ENCODE measurements at regions not wholly inside any gene's neighbourhood (a gene's known extent, or its start where the extent isn't known, plus 50 kb on each side); places are given as distances from the start of the nearest gene placed in this dataset.
"Not testable (repeated sequence)": the region's sequence is repeated elsewhere in the genome, so short reads cannot be mapped to it uniquely, and the experiment has no call there.

DNA sequence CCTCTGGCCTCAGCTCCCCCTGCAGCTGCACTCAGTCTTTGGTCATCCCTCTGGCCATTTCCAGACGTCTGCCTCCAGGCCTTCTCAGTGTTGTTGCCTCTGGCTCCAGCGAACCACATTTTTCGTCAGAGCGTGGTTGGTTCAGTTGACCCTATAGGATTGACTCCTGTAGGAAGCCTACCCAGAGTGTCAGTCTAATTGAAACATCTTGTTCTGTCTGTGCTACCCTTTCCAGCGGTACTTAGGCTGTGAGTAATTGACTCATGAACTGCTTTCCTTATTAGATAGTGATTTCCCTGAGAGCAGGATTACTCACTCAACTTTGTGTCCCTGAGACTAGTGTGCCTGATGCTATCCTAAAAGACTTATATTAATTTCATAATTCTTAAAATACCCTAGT is 373.2 kb downstream of the ATP23 start:
- no peak for DNase-seq

DNA sequence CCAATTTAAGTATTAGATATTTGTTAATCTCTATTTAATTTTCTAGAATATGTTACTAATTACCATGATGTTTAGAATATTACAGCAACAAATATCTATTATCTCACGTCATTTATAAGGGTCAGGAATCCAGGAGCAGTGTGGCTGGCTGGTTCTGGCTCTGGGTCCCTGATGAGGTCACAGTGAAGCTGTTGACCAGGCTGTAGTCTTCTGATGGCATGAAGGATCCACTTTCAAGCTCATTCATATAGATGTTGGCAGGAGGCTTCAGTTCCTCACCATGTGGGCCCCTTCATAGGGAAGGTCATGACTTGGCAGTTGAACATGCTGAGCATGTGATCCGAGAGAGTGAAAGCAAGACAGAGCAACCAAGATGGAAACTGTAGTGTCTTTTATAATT is 375.6 kb downstream of the ATP23 start:
- DNase-seq: no peak

DNA sequence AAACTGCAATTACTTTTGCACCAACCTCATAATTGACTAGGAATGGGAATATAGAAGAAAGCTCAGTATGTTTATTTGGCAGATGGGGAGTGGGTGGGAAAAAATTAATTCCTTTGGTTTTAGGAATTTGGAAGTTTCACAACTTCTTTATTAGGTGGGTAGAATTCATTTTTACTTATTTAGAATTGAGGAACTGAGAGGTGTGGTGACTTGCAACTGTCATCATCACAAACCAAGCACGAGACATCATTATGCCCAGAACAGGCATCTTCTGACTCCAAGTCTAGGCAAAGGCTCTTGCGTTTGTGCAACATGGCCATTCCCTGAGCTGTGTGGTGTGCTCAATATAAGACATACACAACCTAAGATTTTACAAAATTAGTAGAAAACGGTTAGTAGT is 380.0 kb downstream of the ATP23 start:
- DNase-seq: peak; percentile 3 to 35 (median 22)

DNA sequence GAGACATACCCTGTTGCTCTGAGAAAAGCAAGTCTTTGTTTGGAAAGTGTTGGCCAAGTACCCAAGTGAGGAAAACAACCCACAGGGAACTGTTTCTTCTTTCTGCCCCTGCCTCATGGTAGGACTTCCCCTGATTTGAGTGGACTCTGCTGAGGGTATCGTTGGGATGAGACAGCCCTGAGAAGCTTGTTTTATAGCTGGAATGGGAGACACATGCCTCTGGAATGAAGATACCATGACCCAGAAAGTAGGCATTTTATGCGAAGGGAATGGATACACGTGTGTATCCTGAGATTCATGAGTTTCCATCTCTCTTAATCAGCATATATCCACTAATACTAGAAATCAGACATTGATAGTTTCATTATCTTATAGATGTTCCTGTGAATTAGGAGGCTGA is 382.3 kb downstream of the ATP23 start:
- DNase-seq: no peak

DNA sequence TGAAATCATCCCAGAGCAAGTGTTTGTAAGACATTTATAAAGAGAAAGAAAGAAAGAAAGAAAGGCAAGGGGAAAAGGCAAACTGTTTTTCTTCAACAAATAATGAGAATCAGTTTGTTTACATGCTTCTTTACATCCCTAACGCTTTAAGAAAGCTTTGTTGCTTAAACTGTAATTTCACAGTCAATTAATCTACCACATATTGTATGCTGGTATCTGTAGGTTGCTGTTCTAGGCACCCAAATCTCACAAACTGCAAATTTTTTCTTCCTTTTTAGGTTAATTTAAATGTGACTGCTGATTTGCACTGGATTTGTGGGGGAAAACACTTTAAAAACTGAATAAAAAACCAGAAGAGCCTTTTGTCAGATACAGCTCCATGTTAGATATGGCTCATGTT is 384.2 kb downstream of the ATP23 start:
- DNase-seq: no peak

DNA sequence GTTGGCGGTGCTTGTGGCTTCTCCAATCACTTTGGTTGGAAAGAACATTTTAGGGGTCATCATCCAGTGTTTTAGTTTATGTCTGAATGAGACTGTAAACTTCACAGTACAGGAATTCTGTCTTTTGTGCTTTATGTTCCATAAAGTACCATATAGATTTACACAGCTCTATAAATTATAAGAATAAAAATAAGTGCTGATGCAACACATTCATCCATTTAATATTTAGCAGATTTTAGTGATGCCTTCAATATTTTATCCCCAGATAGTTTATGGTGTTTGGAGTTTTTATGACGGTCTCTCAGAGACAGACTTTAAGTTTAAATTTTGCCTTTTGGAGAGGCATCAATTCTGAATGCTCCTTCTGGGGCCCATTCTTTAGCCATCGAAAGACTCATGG is 385.2 kb downstream of the ATP23 start:
- DNase-seq: no peak

DNA sequence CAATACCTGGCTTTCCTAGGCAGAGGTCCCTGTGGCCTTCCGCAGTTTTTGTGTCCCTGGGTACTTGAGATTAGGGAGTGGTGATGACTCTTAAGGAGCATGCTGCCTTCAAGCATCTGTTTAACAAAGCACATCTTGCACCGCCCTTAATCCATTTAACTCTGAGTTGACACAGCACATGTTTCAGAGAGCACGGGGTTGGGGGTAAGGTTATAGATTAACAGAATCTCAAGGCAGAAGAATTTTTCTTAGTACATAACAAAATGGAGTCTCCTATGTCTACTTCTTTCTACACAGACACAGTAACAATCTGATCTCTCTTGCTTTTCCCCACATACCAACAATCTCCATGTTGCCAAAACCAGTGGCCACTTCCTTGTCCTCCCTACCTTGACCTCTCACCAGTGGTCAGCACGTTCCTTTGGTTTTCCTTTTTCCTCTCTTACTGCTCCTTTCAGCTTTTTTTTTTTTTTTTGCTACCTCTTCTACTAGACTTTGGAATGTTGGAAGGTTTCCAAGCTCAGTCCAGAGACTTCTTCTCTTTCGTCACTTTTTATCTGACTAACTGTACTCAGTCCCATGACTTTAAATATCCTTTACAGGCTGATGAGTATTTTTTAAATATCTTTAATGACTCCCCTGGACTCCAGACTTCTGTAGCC is 395.3 kb downstream of the ATP23 start:
- DNase-seq: not testable (repeated sequence)

DNA sequence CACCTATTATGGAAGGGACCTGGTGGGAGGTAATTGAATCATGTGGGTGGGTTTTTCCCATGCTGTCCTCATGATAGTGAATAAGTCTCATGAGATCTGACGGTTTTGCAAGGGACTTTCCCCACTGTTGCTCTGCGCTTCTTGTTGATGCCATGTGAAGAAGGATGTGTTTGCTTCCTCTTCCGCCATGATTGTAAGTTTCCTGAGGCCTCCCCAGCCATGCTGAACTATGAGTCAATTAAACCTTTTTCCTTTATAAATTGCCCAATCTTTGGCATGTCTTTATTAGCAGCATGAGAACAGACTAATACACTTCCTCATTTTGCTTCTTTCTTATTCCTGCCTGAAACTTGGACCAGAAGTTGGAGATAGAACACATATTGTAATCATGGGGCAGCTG is 396.2 kb downstream of the ATP23 start:
- DNase-seq: peak in 3 of 4 experiments; percentile 3 to 27 (median 6)

DNA sequence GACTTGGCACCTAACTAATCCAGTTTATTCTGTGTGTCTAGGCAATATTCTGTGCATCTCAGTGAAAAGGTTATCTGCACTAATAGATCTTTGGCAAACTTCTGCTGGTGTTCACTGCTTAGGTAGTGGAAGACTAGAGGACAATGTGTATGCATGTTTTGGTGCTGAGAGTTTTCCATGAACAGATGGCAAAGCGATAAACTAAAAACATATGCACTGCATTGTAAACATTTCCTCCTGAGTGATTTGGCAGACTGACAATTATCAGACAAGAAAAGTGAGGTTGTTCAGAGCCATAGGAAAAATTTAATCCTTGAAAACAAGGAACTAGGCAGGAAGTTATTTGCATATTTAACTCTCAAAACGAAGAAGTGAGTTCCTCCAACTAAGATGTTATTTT is 400.4 kb downstream of the ATP23 start:
- no peak for DNase-seq

DNA sequence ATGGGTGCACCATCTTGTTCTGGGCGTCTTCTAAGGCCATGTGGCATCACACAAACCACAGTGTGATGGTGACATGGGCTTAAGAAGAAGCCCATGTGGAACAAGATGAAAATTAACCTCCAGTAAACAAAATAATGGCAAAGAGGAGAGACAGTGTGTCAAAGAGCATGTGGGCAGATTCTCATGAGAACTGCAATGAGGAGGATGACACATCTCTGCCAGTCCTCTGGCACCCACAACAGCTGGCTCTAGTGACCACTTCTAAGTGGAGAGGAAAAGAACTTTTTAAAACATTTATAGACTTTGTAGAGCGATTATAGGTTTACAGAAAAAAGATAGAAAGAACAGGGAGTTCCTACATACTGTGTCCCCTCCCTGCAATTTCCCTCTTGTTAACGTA is 401.4 kb downstream of the ATP23 start:
- peak in 2 of 4 experiments; percentile 6 to 33 for DNase-seq

DNA sequence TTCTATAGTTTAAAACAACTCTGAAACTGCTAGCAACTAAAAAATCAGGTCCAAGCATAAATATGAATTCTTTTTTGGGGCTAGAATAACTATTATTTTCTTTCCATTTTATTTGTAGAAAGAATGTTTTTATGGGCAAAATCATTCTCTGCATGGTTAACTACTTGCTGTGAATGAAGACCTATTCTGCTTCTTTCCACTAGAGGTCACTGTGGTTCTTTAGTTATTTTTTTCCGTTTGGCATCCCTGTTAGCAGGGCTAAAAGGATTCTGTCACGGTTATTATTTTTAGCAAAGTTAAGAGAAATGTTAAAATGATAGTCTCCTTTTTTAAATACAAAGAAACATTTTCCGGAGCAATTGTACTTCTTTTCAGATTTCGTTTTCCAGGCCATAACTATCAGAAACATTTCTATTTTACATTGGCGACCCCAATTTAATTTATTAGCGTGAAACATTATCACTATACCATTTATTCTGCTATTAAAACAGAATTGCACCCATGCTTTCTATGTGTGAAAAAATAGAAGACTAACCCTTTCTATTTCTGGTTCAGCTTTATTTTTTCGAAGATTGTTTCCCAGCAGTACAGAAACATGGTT is 404.8 kb downstream of the ATP23 start:
- peak; percentile 4 to 63 (median 25) for DNase-seq

DNA sequence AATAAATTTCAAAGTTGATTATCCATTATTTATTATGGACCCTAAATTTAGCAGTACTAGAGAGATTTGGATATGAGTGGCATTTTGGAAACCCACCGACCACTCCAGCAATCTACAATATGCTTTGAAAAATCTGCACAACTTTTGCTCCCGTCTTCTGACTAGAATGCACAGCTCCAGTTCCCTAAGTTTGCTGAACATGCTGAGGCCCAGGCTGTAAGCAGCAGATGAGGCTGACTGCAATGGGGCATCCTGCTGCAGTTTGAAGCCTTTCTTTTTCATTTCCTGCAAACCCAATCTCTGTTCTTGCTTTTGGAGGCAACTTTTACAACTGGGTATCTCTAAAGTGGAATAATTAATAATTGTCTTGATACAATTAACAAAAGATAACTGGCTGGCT is 405.8 kb downstream of the ATP23 start:
- DNase-seq: no peak

DNA sequence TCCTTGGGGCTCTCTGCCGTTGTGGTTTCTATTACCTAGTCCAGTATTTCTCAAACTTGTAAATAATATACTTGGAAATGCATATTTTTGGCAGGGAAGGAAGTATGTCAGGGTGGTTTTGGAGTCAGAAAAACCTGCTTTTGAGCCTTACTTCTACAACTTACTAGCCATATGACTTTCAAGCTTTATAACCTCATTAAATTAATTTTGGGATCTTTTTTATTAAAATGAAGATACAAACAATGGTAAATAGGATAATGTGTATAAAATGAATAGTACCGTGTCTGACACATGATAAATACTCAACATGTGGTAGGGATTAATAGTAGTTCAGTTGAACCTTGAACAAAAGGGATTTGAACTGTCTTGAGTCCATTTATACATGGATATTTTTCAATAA is 406.3 kb downstream of the ATP23 start:
- no peak for DNase-seq

DNA sequence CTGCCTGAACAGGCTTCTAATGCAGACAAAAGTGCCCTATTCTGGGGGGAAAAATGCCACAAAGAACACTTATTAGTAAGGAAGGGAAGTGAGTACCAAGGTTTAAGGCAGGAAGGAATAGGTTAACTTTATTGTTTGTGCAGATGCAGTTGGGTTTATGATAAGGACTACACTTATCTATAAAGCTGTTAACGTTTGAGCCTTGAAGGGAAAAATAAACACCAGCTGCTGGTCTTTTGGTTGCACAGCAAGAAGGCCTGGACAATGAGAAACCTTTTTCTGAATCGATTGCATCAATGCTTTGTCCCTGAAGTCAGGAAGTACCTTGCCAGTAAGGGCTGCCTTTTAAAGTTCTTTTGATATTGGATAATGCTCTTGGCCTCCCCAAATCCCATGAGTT is 407.8 kb downstream of the ATP23 start:
- DNase-seq: no peak

DNA sequence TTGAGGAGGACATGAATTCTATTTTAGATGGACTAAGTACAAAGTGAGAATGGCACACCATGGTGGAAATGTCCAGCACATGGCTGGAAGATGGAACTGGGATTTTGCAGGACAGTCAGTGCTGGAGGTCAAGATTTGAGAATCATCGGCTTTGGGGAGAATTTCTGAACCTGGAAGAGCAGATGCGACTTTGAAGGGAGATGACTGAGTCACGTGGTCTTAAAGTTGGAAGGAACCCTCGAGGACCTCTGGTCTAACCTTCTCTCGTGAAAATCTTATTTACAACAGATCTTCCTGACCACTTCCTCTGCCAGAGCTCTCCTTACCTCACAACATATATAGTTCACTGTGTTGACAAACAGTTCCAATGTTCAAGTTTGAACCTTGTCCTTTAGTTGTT is 415.4 kb downstream of the ATP23 start:
- DNase-seq: no peak

DNA sequence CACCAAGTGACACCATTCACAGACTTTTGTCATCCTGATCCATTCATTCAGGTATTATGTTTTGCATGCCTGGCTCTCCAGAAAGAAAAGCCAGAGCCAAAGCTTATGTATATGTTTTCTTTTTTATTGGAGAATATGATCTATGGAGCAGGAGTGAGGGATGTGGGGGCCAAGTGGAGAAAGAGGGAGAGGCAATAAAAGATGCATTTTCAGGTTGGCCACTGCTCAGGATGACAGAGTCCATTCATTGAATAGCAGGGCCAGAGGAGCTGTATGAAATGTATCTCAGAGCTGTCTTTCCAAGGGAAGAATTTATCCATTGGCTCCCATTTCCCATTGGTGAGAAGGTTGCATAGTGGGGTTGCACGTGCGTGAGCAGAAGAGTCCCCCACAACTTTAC is 416.1 kb downstream of the ATP23 start:
- DNase-seq: no peak

DNA sequence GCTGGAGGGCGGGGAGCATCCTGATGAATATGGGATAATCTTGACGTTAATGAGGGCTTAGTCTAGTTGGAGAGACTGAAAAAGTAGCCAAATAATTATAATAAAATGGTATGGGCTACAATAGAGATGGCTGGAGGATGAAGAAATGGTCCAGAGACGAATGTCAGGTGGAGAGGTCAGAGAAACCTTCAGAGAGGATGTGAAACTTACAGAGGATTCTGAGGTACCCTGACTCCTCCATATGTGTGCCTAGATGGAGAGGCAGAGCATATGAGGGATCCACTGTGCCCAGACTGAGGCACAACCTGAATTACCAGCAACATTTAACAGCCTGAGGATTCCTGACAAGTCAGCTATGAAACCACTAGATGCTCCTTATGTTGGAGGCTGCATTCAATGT is 417.0 kb downstream of the ATP23 start:
- DNase-seq: no peak

DNA sequence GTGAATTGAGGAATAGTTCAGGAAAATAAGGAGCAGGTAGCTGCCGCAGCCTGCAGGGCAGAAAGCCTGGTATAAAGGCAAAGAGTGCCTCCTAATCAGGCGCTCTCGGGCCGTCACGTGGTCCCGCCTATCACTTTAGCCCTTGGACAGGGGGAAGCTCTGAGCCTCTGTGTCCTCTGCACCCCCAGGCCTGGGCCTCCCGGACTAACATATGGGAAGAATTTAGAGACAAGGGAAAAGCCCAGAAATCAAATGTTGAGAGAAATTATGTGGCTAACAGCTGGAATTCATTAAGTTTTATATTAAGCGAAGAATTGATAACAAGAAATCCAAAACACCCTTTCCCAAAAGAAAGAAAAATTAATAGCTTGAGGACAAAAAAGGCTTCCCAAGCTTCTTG is 417.7 kb downstream of the ATP23 start:
- no peak for DNase-seq

DNA sequence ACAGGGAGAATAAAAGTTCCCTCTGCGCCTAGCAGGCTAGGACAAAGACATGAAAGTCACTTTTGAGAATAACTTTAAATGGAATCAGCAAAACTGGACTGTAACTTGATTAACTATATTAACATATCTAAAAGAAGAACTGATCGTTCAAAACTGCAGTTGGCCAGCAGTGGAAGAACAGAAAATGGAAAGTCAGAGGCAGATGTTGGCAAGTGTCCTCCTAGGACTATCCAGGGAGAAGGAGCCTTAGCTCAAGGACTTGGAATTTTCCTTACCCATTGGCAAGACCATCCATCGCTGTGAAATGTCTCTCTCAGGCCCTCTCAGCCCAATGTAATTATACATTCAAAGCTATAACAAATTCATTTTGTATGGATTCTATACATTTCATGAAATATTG is 419.7 kb downstream of the ATP23 start:
- DNase-seq: no peak

DNA sequence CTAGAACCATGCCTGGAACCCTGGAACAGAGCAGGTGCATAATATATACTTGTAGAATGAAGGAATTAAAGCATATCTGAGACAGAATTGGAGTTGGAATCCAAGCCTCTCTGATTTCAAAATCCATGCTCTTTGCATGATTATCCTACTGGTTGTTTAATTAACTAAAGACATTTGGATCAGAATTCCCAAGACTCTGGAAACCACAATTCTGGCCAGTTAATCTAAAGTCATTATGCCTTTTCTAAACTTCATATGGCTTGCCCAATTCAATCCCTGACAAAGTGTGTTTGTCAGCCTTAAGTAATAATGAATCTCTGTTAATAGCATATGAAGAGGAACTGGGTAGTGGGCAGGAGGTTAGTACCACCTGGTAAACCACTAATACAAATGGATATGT is 422.6 kb downstream of the ATP23 start:
- DNase-seq: no peak

DNA sequence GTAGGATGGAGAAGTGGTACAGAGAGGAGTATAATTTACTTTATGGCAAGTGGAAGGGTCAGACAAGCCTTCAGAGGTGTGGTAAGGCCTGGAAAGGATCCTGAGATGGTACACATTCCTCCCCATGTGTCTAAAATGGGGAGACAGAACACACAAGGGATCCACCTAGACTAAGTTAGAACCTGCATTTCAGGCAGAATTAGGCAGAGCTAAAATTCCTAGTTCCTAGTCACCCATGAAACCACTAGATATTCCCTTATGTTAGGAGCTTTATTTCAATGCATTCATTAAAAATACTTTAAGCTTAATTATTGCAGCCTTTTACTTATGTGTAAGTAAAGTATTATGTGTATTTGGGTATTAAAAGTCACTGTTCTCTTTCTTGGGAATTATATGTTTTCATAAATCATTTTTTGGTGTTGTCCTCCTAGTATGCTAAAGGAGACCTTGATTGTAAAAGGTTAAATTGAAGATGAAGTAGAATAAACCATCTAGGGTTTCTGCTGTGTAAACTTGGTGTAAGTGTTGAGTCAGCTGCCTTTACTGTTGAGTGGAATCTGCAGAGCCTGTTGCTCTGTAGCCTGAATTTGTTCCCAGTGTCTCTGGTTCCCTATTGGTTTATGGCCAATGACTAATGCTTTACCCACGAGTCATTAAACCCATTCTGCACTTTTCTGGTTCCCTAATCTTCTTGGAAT is 423.2 kb downstream of the ATP23 start:
- DNase-seq: peak in 2 of 4 experiments; percentile 2 to 7

DNA sequence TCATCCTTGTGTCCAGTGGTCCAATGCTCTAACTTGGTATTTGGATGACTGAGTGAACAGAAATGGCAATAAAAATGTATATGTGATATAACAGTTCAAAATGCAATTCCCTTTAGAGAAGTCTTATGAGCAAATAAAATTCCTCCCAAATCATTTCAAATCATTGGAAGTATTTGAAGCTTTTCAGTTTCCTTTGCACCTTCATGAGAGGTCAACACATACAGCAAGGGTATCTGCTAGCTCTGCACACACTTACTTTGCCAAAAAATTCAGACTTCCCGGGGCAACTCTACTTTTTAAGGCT is 423.7 kb downstream of the ATP23 start:
- DNase-seq: no peak

DNA sequence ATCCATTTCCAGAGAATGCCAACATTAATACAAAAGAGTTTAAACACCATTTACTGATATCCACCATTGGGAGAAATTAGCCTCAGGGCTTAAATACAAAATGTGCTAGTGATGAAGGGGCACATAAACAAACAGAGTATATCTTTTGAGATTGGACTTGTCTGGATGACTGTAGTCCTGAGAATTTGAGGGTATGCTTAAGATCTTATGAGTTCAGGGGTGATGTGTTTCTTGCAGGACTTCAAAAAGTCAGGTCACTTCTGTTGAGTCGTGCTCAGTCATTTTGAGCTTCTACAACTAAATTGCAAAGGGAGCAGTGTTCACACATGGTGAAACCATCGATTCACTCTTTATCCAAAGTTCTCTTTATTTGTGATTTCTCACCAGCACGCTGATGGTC is 425.7 kb downstream of the ATP23 start:
- no peak for DNase-seq

DNA sequence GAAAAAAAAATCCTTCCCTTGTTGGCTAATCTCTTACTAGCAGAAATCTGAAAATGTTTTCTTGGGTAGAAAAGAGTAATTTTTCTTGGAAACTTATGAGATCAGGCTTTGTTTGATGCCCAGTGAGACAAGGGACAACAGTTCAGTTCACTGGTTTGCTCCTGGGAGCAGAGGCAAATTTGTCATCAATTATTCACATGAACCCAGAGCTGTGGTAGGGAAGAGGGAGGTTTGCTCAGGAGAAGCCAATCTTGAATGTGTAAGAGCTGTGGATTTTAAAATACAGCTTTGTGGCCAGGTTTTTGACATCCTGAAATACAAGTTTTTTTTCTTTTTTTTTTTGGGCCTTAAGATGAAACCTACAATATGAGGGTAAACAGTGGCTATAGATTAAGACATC is 426.6 kb downstream of the ATP23 start:
- DNase-seq: no peak

DNA sequence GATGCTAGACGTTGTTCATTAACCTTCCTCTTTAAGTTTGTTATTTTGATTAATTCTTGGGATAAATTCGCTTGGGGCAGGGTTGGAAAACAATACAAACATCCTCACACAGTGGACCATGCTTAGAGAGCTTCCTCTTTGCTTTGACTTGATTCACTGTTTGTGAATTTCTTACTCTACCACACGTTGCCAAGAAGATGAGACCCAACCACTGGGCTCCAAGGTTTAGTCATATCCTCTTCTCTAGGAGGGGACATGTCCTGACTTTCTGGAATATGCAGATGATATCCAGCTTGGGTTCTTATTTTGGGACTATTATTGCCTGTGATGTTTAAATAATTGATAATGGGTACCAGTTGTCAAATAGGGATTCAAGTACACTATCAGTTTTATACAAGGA is 428.2 kb downstream of the ATP23 start:
- no peak for DNase-seq
